Breast epithelium (tissue), 3 donors: ENCODE measurements at regions not wholly inside any gene's neighbourhood (a gene's known extent, or its start where the extent isn't known, plus 50 kb on each side); places are given as distances from the start of the nearest gene placed in this dataset.

Source experiments
- CTCF ChIP-seq, 3 donors: fragments of 450-650 bp; IDR thresholded peaks; one replicate each; pipeline ENCODE4 v1.5.1; 2016 to 2017; ENCODE audit warnings: antibody characterized with exemption in 3 of 3, mild to moderate bottlenecking in 3 of 3, moderate library complexity in 3 of 3
- POLR2A ChIP-seq: fragments of 450-650 bp; IDR thresholded peaks from one replicate; pipeline ENCODE4 v1.6.1; 2016; ENCODE audit warnings: antibody characterized with exemption, mild to moderate bottlenecking, moderate library complexity
- POLR2AphosphoS5 ChIP-seq, 3 donors: sonication (generic); formaldehyde crosslinking; IDR thresholded peaks; one replicate each; pipeline ENCODE4 v1.6.1; 2017; ENCODE audit warnings: antibody characterized with exemption in 3 of 3

- TF ChIP-seq POLR2A (no peak), CTCF (IDR thresholded peaks at IDR 0.05) (no peak), POLR2AphosphoS5 (IDR thresholded peaks at IDR 0.05) (no peak)
Observed at GRCh38 chr10:10318856-10319255, 698.8 kb upstream of the CELF2 start.
